ENCODE measurements at regions not wholly inside any gene's neighbourhood (a gene's known extent, or its start where the extent isn't known, plus 50 kb on each side); places are given as distances from the start of the nearest gene placed in this dataset.

GRCh38 chr16:80883159-80883642 lies 78.8 kb upstream of the CDYL2 start:
- no peaks in the 10 kb centered on the region for H3K79me2 ChIP-seq (ENCODE audit: control insufficient read depth, insufficient read depth, low read length)
- H3K27me3 ChIP-seq (ENCODE audit: control insufficient read depth, extremely low read depth, insufficient read depth, low read length) = peaks cover 4% of the 10 kb centered on the region
- FAIRE-seq = no peak
- no peaks in the 10 kb centered on the region for H3K9me3 ChIP-seq (ENCODE audit: control insufficient read depth, low read depth, low read length)
- no peaks in the 10 kb centered on the region for H3K4me1 ChIP-seq (ENCODE audit: control insufficient read depth, extremely low read depth, insufficient read depth, low read length)
- H3K9me1 ChIP-seq (ENCODE audit: control insufficient read depth, extremely low read depth, insufficient read depth, low read length) = no peaks in the 10 kb centered on the region
- DNase-seq (ENCODE audit: low read depth, low spot score) = no peak
- TF ChIP-seq EZH2 (IDR thresholded peaks at IDR 0.05; ENCODE audit: low read length) = no peak
- TF ChIP-seq, protein P1, sequence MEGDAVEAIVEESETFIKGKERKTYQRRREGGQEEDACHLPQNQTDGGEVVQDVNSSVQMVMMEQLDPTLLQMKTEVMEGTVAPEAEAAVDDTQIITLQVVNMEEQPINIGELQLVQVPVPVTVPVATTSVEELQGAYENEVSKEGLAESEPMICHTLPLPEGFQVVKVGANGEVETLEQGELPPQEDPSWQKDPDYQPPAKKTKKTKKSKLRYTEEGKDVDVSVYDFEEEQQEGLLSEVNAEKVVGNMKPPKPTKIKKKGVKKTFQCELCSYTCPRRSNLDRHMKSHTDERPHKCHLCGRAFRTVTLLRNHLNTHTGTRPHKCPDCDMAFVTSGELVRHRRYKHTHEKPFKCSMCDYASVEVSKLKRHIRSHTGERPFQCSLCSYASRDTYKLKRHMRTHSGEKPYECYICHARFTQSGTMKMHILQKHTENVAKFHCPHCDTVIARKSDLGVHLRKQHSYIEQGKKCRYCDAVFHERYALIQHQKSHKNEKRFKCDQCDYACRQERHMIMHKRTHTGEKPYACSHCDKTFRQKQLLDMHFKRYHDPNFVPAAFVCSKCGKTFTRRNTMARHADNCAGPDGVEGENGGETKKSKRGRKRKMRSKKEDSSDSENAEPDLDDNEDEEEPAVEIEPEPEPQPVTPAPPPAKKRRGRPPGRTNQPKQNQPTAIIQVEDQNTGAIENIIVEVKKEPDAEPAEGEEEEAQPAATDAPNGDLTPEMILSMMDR (optimal IDR thresholded peaks at IDR 0.05 in 1 of 3, IDR thresholded peaks at IDR 0.05 in 1 of 3, conservative IDR thresholded peaks at IDR 0.05 in 1 of 3; ENCODE audit: extremely low read depth in 1 of 3, insufficient read depth in 2 of 3, low read length in 3 of 3) = no peak
- H3K9ac ChIP-seq (ENCODE audit: control insufficient read depth, extremely low read depth, insufficient read depth, low read length) = no peak overlapping the region
- dilution Hi-C loops (cut with MboI; ENCODE audit: extremely low pct_ligation_motif_present, low sequenced_read_pairs) = no loop called here
- H2AFZ ChIP-seq (ENCODE audit: control insufficient read depth, low read length) = no peak overlapping the region
- no peak overlapping the region for H3K27ac ChIP-seq (ENCODE audit: control insufficient read depth, insufficient read depth, low read length)
- no peak overlapping the region for H3K4me3 ChIP-seq (ENCODE audit: control insufficient read depth in 2 of 3, extremely low read depth in 1 of 3, insufficient read depth in 2 of 3, low read depth in 1 of 3, low read length in 3 of 3)
- H4K20me1 ChIP-seq (ENCODE audit: control insufficient read depth, extremely low read depth, insufficient read depth, low read length) = no peaks in the 10 kb centered on the region
- H3K4me2 ChIP-seq (ENCODE audit: control insufficient read depth, extremely low read depth, insufficient read depth, low read depth, low read length) = no peak overlapping the region
- H3K36me3 ChIP-seq (ENCODE audit: control insufficient read depth in 2 of 2, extremely low read depth in 1 of 2, insufficient read depth in 2 of 2, low read length in 2 of 2) = no peaks in the 10 kb centered on the region

GRCh38 chr16:80875616-80876015 lies 71.2 kb upstream of the CDYL2 start:
- no peak overlapping the region for H3K4me2 ChIP-seq (ENCODE audit: control insufficient read depth, extremely low read depth, insufficient read depth, low read depth, low read length)
- no peak overlapping the region for H3K9ac ChIP-seq (ENCODE audit: control insufficient read depth, extremely low read depth, insufficient read depth, low read length)
- H3K27ac ChIP-seq (ENCODE audit: control insufficient read depth, insufficient read depth, low read length) = no peak overlapping the region
- no peaks in the 10 kb centered on the region for H3K79me2 ChIP-seq (ENCODE audit: control insufficient read depth, insufficient read depth, low read length)
- no peaks in the 10 kb centered on the region for H3K9me3 ChIP-seq (ENCODE audit: control insufficient read depth, low read depth, low read length)
- FAIRE-seq (no peak), DNase-seq (ENCODE audit: low read depth, low spot score) (no peak)
- H3K9me1 ChIP-seq (ENCODE audit: control insufficient read depth, extremely low read depth, insufficient read depth, low read length) = no peaks in the 10 kb centered on the region
- H3K4me3 ChIP-seq (ENCODE audit: control insufficient read depth in 2 of 3, extremely low read depth in 1 of 3, insufficient read depth in 2 of 3, low read depth in 1 of 3, low read length in 3 of 3) = no peak overlapping the region
- H4K20me1 ChIP-seq (ENCODE audit: control insufficient read depth, extremely low read depth, insufficient read depth, low read length) = no peaks in the 10 kb centered on the region
- dilution Hi-C loops (cut with MboI; ENCODE audit: extremely low pct_ligation_motif_present, low sequenced_read_pairs) = no loop called here
- H3K4me1 ChIP-seq (ENCODE audit: control insufficient read depth, extremely low read depth, insufficient read depth, low read length) = no peaks in the 10 kb centered on the region
- no peaks in the 10 kb centered on the region for H3K36me3 ChIP-seq (ENCODE audit: control insufficient read depth in 2 of 2, extremely low read depth in 1 of 2, insufficient read depth in 2 of 2, low read length in 2 of 2)
- peaks cover 9% of the 10 kb centered on the region for H3K27me3 ChIP-seq (ENCODE audit: control insufficient read depth, extremely low read depth, insufficient read depth, low read length)
- TF ChIP-seq, protein P1 (optimal IDR thresholded peaks at IDR 0.05 in 1 of 3, IDR thresholded peaks at IDR 0.05 in 1 of 3, conservative IDR thresholded peaks at IDR 0.05 in 1 of 3; ENCODE audit: extremely low read depth in 1 of 3, insufficient read depth in 2 of 3, low read length in 3 of 3) = no peak
- TF ChIP-seq EZH2 (IDR thresholded peaks at IDR 0.05; ENCODE audit: low read length) = no peak
- H2AFZ ChIP-seq (ENCODE audit: control insufficient read depth, low read length) = no peak overlapping the region
